GM12801 (cell line): ENCODE measurements at regions not wholly inside any gene's neighbourhood (a gene's known extent, or its start where the extent isn't known, plus 50 kb on each side); places are given as distances from the start of the nearest gene placed in this dataset.

Source experiments
- CTCF ChIP-seq: IDR thresholded peaks from one replicate; pipeline ENCODE4 v1.5.1; 2011; ENCODE audit warnings: control low read depth; ENCODE audit not compliant: insufficient read length; ENCODE audit errors: extremely low read depth

GRCh38 chr4:124566030-124566429 is 146.5 kb downstream of the ANKRD50 start:
- no peak for TF ChIP-seq CTCF

DNA sequence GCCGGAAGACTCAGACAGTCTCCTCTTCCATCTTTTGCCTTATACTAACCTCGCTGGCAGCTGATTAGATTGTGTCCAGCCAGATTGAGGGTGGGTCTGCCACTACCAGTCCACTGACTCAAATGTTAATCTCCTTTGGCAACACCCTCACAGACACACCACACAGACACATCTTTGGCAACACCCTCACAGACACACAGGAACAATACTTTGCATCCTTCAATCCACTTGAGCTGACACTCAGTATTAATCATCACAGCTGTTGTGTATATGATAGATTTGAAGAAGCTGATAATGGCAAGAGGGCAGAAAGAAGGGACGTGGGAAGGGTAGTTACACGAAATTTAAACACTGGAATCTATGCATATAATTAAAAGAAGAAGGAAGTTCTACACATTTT is 139.5 kb downstream of the ANKRD50 start:
- no peak for TF ChIP-seq CTCF

- TF ChIP-seq CTCF: no peak
Observed at GRCh38 chr4:124579896-124580295, 132.6 kb downstream of the ANKRD50 start.

- no peak for TF ChIP-seq CTCF
Observed at GRCh38 chr4:124583797-124584196, 128.7 kb downstream of the ANKRD50 start.

DNA sequence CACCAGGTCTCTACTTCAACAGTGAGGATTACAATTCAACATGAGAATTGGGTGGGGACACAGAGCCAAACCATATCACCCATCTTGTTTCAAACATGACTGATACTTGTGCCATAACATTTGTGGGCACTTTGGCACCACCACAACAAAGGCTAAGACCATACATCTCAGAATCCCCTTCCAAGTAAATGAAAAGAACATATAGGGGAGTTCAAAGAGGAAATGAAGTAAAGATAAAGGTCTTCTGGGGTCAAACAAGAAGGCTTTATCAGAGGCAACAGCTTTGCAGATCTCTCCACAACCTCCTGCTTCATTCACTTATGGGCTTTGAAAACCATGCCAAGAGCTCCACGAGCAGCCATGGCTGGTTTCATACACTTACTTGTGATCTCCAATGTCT is 122.7 kb downstream of the ANKRD50 start:
- TF ChIP-seq CTCF: no peak

- TF ChIP-seq CTCF: no peak
Observed at GRCh38 chr4:124590480-124590879, 122.1 kb downstream of the ANKRD50 start.

- TF ChIP-seq CTCF: no peak
Observed at GRCh38 chr4:124591637-124592036, 120.9 kb downstream of the ANKRD50 start.

- TF ChIP-seq CTCF: no peak
Observed at GRCh38 chr4:124593494-124593893, 119.0 kb downstream of the ANKRD50 start.
